IMR-90 (cell line): ENCODE measurements at regions not wholly inside any gene's neighbourhood (a gene's known extent, or its start where the extent isn't known, plus 50 kb on each side); places are given as distances from the start of the nearest gene placed in this dataset.

Experiments
- CHD1 ChIP-seq: IDR thresholded peaks from 2 replicates; pipeline ENCODE4 v1.6.1; 2012; ENCODE audit warnings: low read depth, low read length, improper control_type of control experiment
- CTCF ChIP-seq: conservative IDR thresholded peaks from 2 replicates; pipeline ENCODE4 v1.5.1; 2012; ENCODE audit warnings: mild to moderate bottlenecking, low read depth, low read length, improper control_type of control experiment
- FOS ChIP-seq: fragments of 150-350 bp; IDR thresholded peaks from 2 replicates; pipeline ENCODE4 v1.6.1; 2016; ENCODE audit warnings: low read depth, low read length
- MXI1 ChIP-seq: IDR thresholded peaks from 2 replicates; pipeline ENCODE4 v1.6.1; 2012; ENCODE audit warnings: low read depth, mild to moderate bottlenecking, low read length, moderate library complexity, borderline replicate concordance
- NFE2L2 ChIP-seq: fragments of 150-350 bp; IDR thresholded peaks from 2 replicates; pipeline ENCODE4 v1.6.1; 2016; ENCODE audit warnings: low read depth, mild to moderate bottlenecking, low read length
- POLR2A ChIP-seq: IDR thresholded peaks from 2 replicates; pipeline ENCODE4 v1.6.1; 2012; ENCODE audit warnings: mild to moderate bottlenecking, low read depth, low read length
- RAD21 ChIP-seq: IDR thresholded peaks from 2 replicates; pipeline ENCODE4 v1.6.1; 2012; ENCODE audit warnings: low read length, improper control_type of control experiment
- RCOR1 ChIP-seq: IDR thresholded peaks from 2 replicates; pipeline ENCODE4 v1.6.1; 2012; ENCODE audit warnings: mild to moderate bottlenecking, low read length, improper control_type of control experiment; ENCODE audit not compliant: insufficient replicate concordance
- RFX5 ChIP-seq: IDR thresholded peaks from 2 replicates; pipeline ENCODE4 v1.8.0; 2012; ENCODE audit warnings: low read depth, mild to moderate bottlenecking, low read length, moderate library complexity
- SMC3 ChIP-seq: fragments of 150-350 bp; IDR thresholded peaks from 2 replicates; pipeline ENCODE4 v1.6.1; 2016; ENCODE audit warnings: low read depth, mild to moderate bottlenecking, antibody characterized with exemption, low read length, moderate library complexity
- TF ChIP-seq, protein P1 (sequence below): fragments of 150-350 bp; IDR thresholded peaks from 2 replicates; pipeline ENCODE4 v1.6.1; 2017; ENCODE audit warnings: mild to moderate bottlenecking, antibody characterized with exemption, low read length, low read depth
- TF ChIP-seq, protein P2 (sequence below): fragments of 150-350 bp; IDR thresholded peaks from 2 replicates; pipeline ENCODE4 v1.6.1; 2016; ENCODE audit warnings: low read depth, mild to moderate bottlenecking, low read length, moderate library complexity, borderline replicate concordance

DNA sequence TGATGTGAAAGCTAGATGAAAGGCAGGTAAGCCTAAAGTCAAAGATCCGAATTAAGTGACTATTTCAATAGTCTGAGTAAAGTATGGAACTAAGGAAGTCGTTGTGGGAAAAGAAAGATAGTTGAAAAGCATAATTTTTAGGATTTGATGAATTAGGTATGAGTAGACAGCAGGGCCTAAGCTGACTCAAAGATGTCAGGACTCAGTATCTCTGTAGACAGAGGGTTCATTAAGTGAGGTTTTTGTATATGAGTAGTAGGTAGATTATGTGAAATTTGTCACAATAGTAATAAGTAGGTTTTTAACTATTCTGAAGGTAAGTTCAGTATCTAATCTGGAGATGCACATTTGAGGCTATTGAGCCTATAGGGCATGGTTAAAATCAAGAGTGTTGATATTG is 196.4 kb downstream of the RASSF9 start:
- TF ChIP-seq CTCF: no peak
- TF ChIP-seq RCOR1: no peak
- TF ChIP-seq MXI1: no peak
- no peak for TF ChIP-seq SMC3
- TF ChIP-seq RAD21: no peak
- TF ChIP-seq POLR2A: no peak
- TF ChIP-seq, protein P1, sequence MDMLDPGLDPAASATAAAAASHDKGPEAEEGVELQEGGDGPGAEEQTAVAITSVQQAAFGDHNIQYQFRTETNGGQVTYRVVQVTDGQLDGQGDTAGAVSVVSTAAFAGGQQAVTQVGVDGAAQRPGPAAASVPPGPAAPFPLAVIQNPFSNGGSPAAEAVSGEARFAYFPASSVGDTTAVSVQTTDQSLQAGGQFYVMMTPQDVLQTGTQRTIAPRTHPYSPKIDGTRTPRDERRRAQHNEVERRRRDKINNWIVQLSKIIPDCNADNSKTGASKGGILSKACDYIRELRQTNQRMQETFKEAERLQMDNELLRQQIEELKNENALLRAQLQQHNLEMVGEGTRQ: no peak
- no peak for TF ChIP-seq RFX5
- no peak for TF ChIP-seq FOS
- no peak for TF ChIP-seq CHD1
- TF ChIP-seq, protein P2, sequence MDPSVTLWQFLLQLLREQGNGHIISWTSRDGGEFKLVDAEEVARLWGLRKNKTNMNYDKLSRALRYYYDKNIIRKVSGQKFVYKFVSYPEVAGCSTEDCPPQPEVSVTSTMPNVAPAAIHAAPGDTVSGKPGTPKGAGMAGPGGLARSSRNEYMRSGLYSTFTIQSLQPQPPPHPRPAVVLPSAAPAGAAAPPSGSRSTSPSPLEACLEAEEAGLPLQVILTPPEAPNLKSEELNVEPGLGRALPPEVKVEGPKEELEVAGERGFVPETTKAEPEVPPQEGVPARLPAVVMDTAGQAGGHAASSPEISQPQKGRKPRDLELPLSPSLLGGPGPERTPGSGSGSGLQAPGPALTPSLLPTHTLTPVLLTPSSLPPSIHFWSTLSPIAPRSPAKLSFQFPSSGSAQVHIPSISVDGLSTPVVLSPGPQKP: no peak
- no peak for TF ChIP-seq NFE2L2
